ENCODE measurements at regions not wholly inside any gene's neighbourhood (a gene's known extent, or its start where the extent isn't known, plus 50 kb on each side); places are given as distances from the start of the nearest gene placed in this dataset.

- TF ChIP-seq CTCF (IDR thresholded peaks at IDR 0.05; ENCODE audit: insufficient read depth, low read length) = no peak
- no peak for TF ChIP-seq REST (IDR thresholded peaks at IDR 0.05; ENCODE audit: insufficient replicate concordance, low read depth)
- no peak for TF ChIP-seq POLR2AphosphoS5 (IDR thresholded peaks at IDR 0.05; ENCODE audit: low read depth)
These were observed 234.4 kb upstream of the PRKD1 start for GRCh38 chr14:30162066-30162465.

All from HL-60 (cell line).